Right atrium auricular region (tissue), 2 donors: ENCODE measurements at regions not wholly inside any gene's neighbourhood (a gene's known extent, or its start where the extent isn't known, plus 50 kb on each side); places are given as distances from the start of the nearest gene placed in this dataset.

ENCODE experiments used
- DNase-seq: peaks from one replicate; pipeline ENCODE4 v3.0.0-alpha.2; 2019; ENCODE audit warnings: low spot score
- H3K27ac ChIP-seq, 2 donors: fragments of 200-600 bp; sonication (generic); 1 replicate in 1 of 2; 2 replicates in 1 of 2; pipeline ENCODE4 v1.5.1; 2016 to 2019
- H3K27me3 ChIP-seq, 2 donors: fragments of 200-600 bp; sonication (generic); one replicate each; pipeline versions ENCODE4 v1.5.1 to v1.6.0; 2017 to 2019
- H3K36me3 ChIP-seq: fragments of 200-600 bp; sonication (generic); one replicate; pipeline ENCODE4 v1.5.1; 2016
- H3K4me1 ChIP-seq, 2 donors: fragments of 200-600 bp; sonication (generic); one replicate each; pipeline versions ENCODE4 v1.5.1 to v1.6.0; 2017 to 2019
- H3K4me3 ChIP-seq, 2 donors: fragments of 200-600 bp; sonication (generic); 1 replicate in 1 of 2; 2 replicates in 1 of 2; pipeline ENCODE4 v1.5.1; 2017 to 2019; ENCODE audit warnings: mild to moderate bottlenecking in 1 of 2, moderate library complexity in 1 of 2
- H3K9me3 ChIP-seq, 2 donors: fragments of 200-600 bp; sonication (generic); one replicate each; pipeline ENCODE4 v1.5.1; 2019
- TF ChIP-seq, protein P1 (sequence below), 2 donors: fragments of 200-600 bp; sonication (generic); IDR thresholded peaks; one replicate each; pipeline ENCODE4 v1.5.1; 2019; ENCODE audit warnings: antibody characterized with exemption in 2 of 2

- DNase-seq = no peak
- Histone ChIP-seq H3K4me1 (no peaks in the 10 kb centered on the region), H3K9me3 (peaks cover 0 to 10% of the 10 kb centered on the region in 2 donors), H3K4me3 (no peak overlapping the region), H3K27me3 (no peaks in the 10 kb centered on the region), H3K27ac (no peak overlapping the region), H3K36me3 (no peaks in the 10 kb centered on the region)
- TF ChIP-seq, protein P1, sequence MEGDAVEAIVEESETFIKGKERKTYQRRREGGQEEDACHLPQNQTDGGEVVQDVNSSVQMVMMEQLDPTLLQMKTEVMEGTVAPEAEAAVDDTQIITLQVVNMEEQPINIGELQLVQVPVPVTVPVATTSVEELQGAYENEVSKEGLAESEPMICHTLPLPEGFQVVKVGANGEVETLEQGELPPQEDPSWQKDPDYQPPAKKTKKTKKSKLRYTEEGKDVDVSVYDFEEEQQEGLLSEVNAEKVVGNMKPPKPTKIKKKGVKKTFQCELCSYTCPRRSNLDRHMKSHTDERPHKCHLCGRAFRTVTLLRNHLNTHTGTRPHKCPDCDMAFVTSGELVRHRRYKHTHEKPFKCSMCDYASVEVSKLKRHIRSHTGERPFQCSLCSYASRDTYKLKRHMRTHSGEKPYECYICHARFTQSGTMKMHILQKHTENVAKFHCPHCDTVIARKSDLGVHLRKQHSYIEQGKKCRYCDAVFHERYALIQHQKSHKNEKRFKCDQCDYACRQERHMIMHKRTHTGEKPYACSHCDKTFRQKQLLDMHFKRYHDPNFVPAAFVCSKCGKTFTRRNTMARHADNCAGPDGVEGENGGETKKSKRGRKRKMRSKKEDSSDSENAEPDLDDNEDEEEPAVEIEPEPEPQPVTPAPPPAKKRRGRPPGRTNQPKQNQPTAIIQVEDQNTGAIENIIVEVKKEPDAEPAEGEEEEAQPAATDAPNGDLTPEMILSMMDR (IDR thresholded peaks at IDR 0.05) = no peak
Measured at GRCh38 chr2:188884517-188884916, 89.7 kb upstream of the COL3A1 start.

- Histone ChIP-seq H3K36me3 (no peaks in the 10 kb centered on the region), H3K4me3 (no peak overlapping the region), H3K27ac (no peak overlapping the region), H3K27me3 (no peaks in the 10 kb centered on the region), H3K4me1 (no peaks in the 10 kb centered on the region), H3K9me3 (peaks cover 0 to 15% of the 10 kb centered on the region in 2 donors)
- DNase-seq = no peak
- TF ChIP-seq, protein P1 (IDR thresholded peaks at IDR 0.05) = no peak
Measured at GRCh38 chr2:188889187-188889586, 85.0 kb upstream of the COL3A1 start.

DNA sequence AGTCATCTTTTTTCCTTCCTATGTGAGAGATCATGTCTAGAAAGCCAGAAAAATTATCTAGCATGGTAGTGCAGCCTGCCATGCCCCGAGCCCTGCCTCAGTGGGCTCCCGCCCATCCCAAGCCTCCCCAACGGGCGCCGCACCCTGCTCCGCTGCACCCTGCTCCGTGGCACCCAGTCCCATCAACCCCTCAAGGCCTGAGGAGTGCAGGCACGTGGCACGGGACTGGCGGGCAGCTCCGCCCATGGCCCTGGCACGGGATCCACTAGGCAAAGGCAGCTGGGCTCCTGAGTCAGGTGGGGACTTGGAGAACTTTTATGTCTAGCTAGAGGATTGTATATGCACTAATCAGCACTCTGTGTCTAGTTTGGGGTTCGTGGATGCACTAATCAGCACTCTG is 83.4 kb upstream of the COL3A1 start:
- DNase-seq = no peak
- TF ChIP-seq, protein P1 (IDR thresholded peaks at IDR 0.05) = no peak
- H3K4me3 ChIP-seq = no peak overlapping the region

DNA sequence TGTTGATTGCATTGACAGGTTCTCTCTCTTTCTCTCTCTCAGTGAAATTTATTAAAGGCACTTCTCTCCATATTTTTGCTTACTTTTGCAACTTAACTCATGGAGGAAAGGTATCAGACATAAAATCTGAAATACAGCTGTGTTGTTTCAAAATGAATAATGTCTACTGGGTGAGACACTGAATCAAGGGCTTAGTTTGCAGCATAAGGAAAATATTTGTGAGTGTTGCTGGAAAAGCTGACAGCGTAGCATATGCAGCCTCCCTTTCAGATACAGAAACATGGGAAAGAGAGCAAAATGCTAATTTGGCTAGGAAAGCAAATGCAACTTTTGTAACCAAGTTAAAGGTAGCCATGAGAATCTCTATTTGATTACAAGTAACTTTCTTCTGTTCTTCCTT is 81.5 kb upstream of the COL3A1 start:
- no peak overlapping the region for H3K27ac ChIP-seq

More for the DNA sequence above, 83.4 kb upstream of the COL3A1 start:
- no peak overlapping the region for H3K27ac ChIP-seq
- no peaks in the 10 kb centered on the region for H3K27me3 ChIP-seq
- H3K4me1 ChIP-seq = no peaks in the 10 kb centered on the region
- H3K9me3 ChIP-seq = peaks cover 0 to 15% of the 10 kb centered on the region in 2 donors
- no peaks in the 10 kb centered on the region for H3K36me3 ChIP-seq

GRCh38 chr2:188893972-188894371 is 80.2 kb upstream of the COL3A1 start:
- no peak for DNase-seq
- no peaks in the 10 kb centered on the region for H3K27me3 ChIP-seq
- H3K27ac ChIP-seq = no peak overlapping the region
- no peak overlapping the region for H3K4me3 ChIP-seq
- H3K9me3 ChIP-seq = peaks cover 0 to 10% of the 10 kb centered on the region in 2 donors
- H3K4me1 ChIP-seq = no peaks in the 10 kb centered on the region
- TF ChIP-seq, protein P1 (IDR thresholded peaks at IDR 0.05) = no peak
- H3K36me3 ChIP-seq = no peaks in the 10 kb centered on the region

More for the DNA sequence above, 81.5 kb upstream of the COL3A1 start:
- H3K4me1 ChIP-seq = no peaks in the 10 kb centered on the region
- H3K4me3 ChIP-seq = no peak overlapping the region
- no peak for DNase-seq
- no peaks in the 10 kb centered on the region for H3K36me3 ChIP-seq
- H3K27me3 ChIP-seq = no peaks in the 10 kb centered on the region
- TF ChIP-seq, protein P1 (IDR thresholded peaks at IDR 0.05) = no peak
- H3K9me3 ChIP-seq = peaks cover 0 to 15% of the 10 kb centered on the region in 2 donors

- no peak for DNase-seq
- TF ChIP-seq, protein P1 (IDR thresholded peaks at IDR 0.05) = no peak
- peaks cover 0 to under 1% of the 10 kb centered on the region in 2 donors for H3K9me3 ChIP-seq
- no peak overlapping the region for H3K27ac ChIP-seq
- H3K36me3 ChIP-seq = no peaks in the 10 kb centered on the region
- no peaks in the 10 kb centered on the region for H3K27me3 ChIP-seq
- no peaks in the 10 kb centered on the region for H3K4me1 ChIP-seq
- no peak overlapping the region for H3K4me3 ChIP-seq
Measured at GRCh38 chr2:188894979-188895378, 79.2 kb upstream of the COL3A1 start.
